Fibroblast of gingiva (primary cell): ENCODE measurements at regions not wholly inside any gene's neighbourhood (a gene's known extent, or its start where the extent isn't known, plus 50 kb on each side); places are given as distances from the start of the nearest gene placed in this dataset.

ENCODE experiments used
- DNase-seq: peaks from one replicate; pipeline ENCODE4 v3.0.0-alpha.2; 2011; ENCODE audit warnings: low read depth

- no peak for DNase-seq
Measured at GRCh38 chr2:7598402-7598801, 681.2 kb downstream of the RNF144A start.

- no peak for DNase-seq
Measured at GRCh38 chr2:7599462-7600258, 682.4 kb downstream of the RNF144A start.

- DNase-seq, result no peak
Measured at GRCh38 chr2:7601990-7602389, 684.8 kb downstream of the RNF144A start.

GRCh38 chr2:7604456-7604855 lies 687.2 kb downstream of the RNF144A start:
- no peak for DNase-seq

- DNase-seq, result no peak
Measured at GRCh38 chr2:7607441-7608173, 690.4 kb downstream of the RNF144A start.

- DNase-seq, result no peak
Measured at GRCh38 chr2:7609556-7609955, 692.3 kb downstream of the RNF144A start.

- no peak for DNase-seq
Measured at GRCh38 chr2:7609974-7610373, 692.8 kb downstream of the RNF144A start.

- DNase-seq, result no peak
Measured at GRCh38 chr2:7611750-7612149, 694.5 kb downstream of the RNF144A start.

- no peak for DNase-seq
Measured at GRCh38 chr2:7612969-7613368, 695.8 kb downstream of the RNF144A start.

GRCh38 chr2:7613831-7614230 lies 696.6 kb downstream of the RNF144A start:
- no peak for DNase-seq

GRCh38 chr2:7618031-7618430 lies 700.8 kb downstream of the RNF144A start:
- no peak for DNase-seq

GRCh38 chr2:7619203-7619970 lies 702.2 kb downstream of the RNF144A start:
- no peak for DNase-seq

- no peak for DNase-seq
Measured at GRCh38 chr2:7620255-7620654, 703.0 kb downstream of the RNF144A start.

GRCh38 chr2:7621018-7621814 lies 704.0 kb downstream of the RNF144A start:
- no peak for DNase-seq

- DNase-seq, result no peak
Measured at GRCh38 chr2:7625392-7626138, 708.4 kb downstream of the RNF144A start.

GRCh38 chr2:7626139-7626537 lies 708.9 kb downstream of the RNF144A start:
- DNase-seq, result no peak

GRCh38 chr2:7627583-7627982 lies 710.4 kb downstream of the RNF144A start:
- DNase-seq, result no peak

GRCh38 chr2:7632420-7632819 lies 715.2 kb downstream of the RNF144A start:
- DNase-seq, result no peak

- no peak for DNase-seq
Measured at GRCh38 chr2:7633566-7634153, 716.4 kb downstream of the RNF144A start.

- DNase-seq, result no peak
Measured at GRCh38 chr2:7634409-7634808, 717.2 kb downstream of the RNF144A start.

- no peak for DNase-seq
Measured at GRCh38 chr2:7639476-7639875, 722.3 kb downstream of the RNF144A start.
